Liver (tissue), 8 donors: ENCODE measurements at regions not wholly inside any gene's neighbourhood (a gene's known extent, or its start where the extent isn't known, plus 50 kb on each side); places are given as distances from the start of the nearest gene placed in this dataset.

Source experiments
- DNase-seq: peaks from one replicate; pipeline ENCODE4 v3.0.0-alpha.2; 2017; ENCODE audit warnings: low spot score
- H3K27ac ChIP-seq, 2 donors: one replicate each; pipeline ENCODE4 v1.7.0; 2013; ENCODE audit warnings: inconsistent platforms in 2 of 2, low read length in 2 of 2, control low read depth in 1 of 2, low read depth in 1 of 2, mild to moderate bottlenecking in 1 of 2
- H3K27me3 ChIP-seq, 4 donors: one replicate each; pipeline versions ENCODE4 v1.6.1 to v1.7.0; 2013; ENCODE audit warnings: low read length in 3 of 4, inconsistent platforms in 1 of 4, mild to moderate bottlenecking in 1 of 4, moderate library complexity in 1 of 4; ENCODE audit not compliant: control insufficient read depth in 4 of 4, insufficient read depth in 4 of 4
- H3K36me3 ChIP-seq, 4 donors: one replicate each; pipeline versions ENCODE4 v1.6.1 to v1.7.0; 2013; ENCODE audit warnings: low read length in 3 of 4, mild to moderate bottlenecking in 3 of 4, low read depth in 1 of 4, moderate library complexity in 1 of 4; ENCODE audit not compliant: control insufficient read depth in 4 of 4, insufficient read depth in 3 of 4
- H3K4me1 ChIP-seq, 4 donors: one replicate each; pipeline versions ENCODE4 v1.6.1 to v1.7.0; 2013; ENCODE audit warnings: low read length in 3 of 4, mild to moderate bottlenecking in 3 of 4, moderate library complexity in 1 of 4; ENCODE audit not compliant: control insufficient read depth in 4 of 4, insufficient read depth in 4 of 4
- H3K4me3 ChIP-seq, 3 donors: one replicate each; pipeline versions ENCODE4 v1.6.1 to v1.7.0; 2013; ENCODE audit warnings: low read length in 3 of 3, control low read depth in 1 of 3, low read depth in 1 of 3, mild to moderate bottlenecking in 1 of 3
- H3K9ac ChIP-seq, 2 donors: one replicate each; pipeline ENCODE4 v1.7.0; 2013; ENCODE audit warnings: low read length in 2 of 2, mild to moderate bottlenecking in 2 of 2, moderate library complexity in 2 of 2, control low read depth in 1 of 2, low read depth in 1 of 2
- H3K9me3 ChIP-seq, 4 donors: one replicate each; pipeline versions ENCODE4 v1.6.1 to v1.7.0; 2013; ENCODE audit warnings: low read length in 3 of 4; ENCODE audit not compliant: control insufficient read depth in 4 of 4
- CTCF ChIP-seq: fragments of 150-350 bp; IDR thresholded peaks from 2 replicates; pipeline ENCODE4 v1.5.1; 2017; ENCODE audit warnings: improper control_type of control experiment, low read depth, low read length; ENCODE audit not compliant: missing input control
- EGR1 ChIP-seq, 2 donors: IDR thresholded peaks; 2 replicates each; pipeline ENCODE4 v1.6.1; 2016 to 2018; ENCODE audit warnings: antibody characterized with exemption in 2 of 2, low read depth in 2 of 2
- FOXA1 ChIP-seq: IDR thresholded peaks from 2 replicates; pipeline ENCODE4 v1.6.1; 2016; ENCODE audit warnings: antibody characterized with exemption
- GABPA ChIP-seq, 2 donors: IDR thresholded peaks in 1 of 2; conservative IDR thresholded peaks in 1 of 2; 2 replicates each; pipeline ENCODE4 v1.6.1; 2016; ENCODE audit warnings: antibody characterized with exemption in 2 of 2, mild to moderate bottlenecking in 1 of 2, moderate library complexity in 1 of 2
- HNF4A ChIP-seq, 2 donors: conservative IDR thresholded peaks; 2 replicates each; pipeline ENCODE4 v1.6.1; 2016; ENCODE audit warnings: antibody characterized with exemption in 2 of 2, mild to moderate bottlenecking in 2 of 2
- HNF4G ChIP-seq: IDR thresholded peaks from 2 replicates; pipeline ENCODE4 v1.6.1; 2016; ENCODE audit warnings: antibody characterized with exemption
- JUND ChIP-seq, 2 donors: IDR thresholded peaks; 2 replicates each; pipeline ENCODE4 v1.6.1; 2016; ENCODE audit warnings: antibody characterized with exemption in 2 of 2
- NR2F2 ChIP-seq: IDR thresholded peaks from 2 replicates; pipeline ENCODE4 v1.6.1; 2016; ENCODE audit warnings: antibody characterized with exemption
- RAD21 ChIP-seq, 2 donors: IDR thresholded peaks; 2 replicates each; pipeline ENCODE4 v1.6.1; 2016; ENCODE audit warnings: antibody characterized with exemption in 2 of 2, mild to moderate bottlenecking in 2 of 2
- REST ChIP-seq: IDR thresholded peaks from 2 replicates; pipeline ENCODE4 v1.6.1; 2016; ENCODE audit warnings: antibody characterized with exemption, mild to moderate bottlenecking
- RXRA ChIP-seq, 2 donors: IDR thresholded peaks; 2 replicates each; pipeline ENCODE4 v1.6.1; 2017 to 2018; ENCODE audit warnings: antibody characterized with exemption in 2 of 2, mild to moderate bottlenecking in 1 of 2
- SP1 ChIP-seq: IDR thresholded peaks from 2 replicates; pipeline ENCODE4 v1.6.1; 2018; ENCODE audit warnings: antibody characterized with exemption, mild to moderate bottlenecking
- TAF1 ChIP-seq: conservative IDR thresholded peaks from 2 replicates; pipeline ENCODE4 v1.6.1; 2016; ENCODE audit warnings: antibody characterized with exemption, mild to moderate bottlenecking
- YY1 ChIP-seq: IDR thresholded peaks from 2 replicates; pipeline ENCODE4 v1.6.1; 2016; ENCODE audit warnings: antibody characterized with exemption, mild to moderate bottlenecking
- WGBS: extraction: QIAGEN DNeasy Blood & Tissue Kit; methylation state at CpG from one replicate; pipeline ENCODE4 v1.1.7; 2013; 5-methylcytosine and 5-hydroxymethylcytosine counted together
- TF ChIP-seq, protein P1 (sequence below): IDR thresholded peaks from 2 replicates; pipeline ENCODE4 v1.6.1; 2016; ENCODE audit warnings: antibody characterized with exemption
- TF ChIP-seq, protein P2 (sequence below): IDR thresholded peaks from 2 replicates; pipeline ENCODE4 v1.6.1; 2016; ENCODE audit warnings: antibody characterized with exemption
- donor health status: healthy.
- donor health status: healthy.
- donor health status: healthy.
- donor health status: healthy.
- donor health status: healthy.

DNA sequence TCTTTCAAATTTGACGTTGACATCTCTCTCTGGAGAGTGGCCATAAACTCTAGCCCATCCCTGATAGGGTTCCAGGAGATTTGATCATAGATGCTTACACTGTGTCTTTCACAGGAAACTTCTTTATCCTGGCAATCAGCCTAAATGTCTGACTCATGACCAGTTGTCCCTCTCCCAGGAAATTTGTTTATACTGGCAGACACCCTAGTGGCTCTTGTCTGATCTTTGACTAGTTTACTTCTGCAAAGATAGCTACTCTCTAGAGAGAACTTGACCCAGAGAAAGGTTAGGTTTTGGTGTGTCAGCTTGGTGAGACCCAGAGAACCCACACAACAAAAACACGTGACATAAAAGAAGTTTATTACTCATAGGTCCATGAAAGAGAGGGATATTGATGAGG, 509.8 kb downstream of the CENPC start:
- Histone ChIP-seq H3K27me3 (no peaks in the 10 kb centered on the region), H3K36me3 (no peaks in the 10 kb centered on the region), H3K9ac (no peak overlapping the region), H3K27ac (no peak overlapping the region), H3K4me1 (peaks cover 0 to 2% (median 0%) of the 10 kb centered on the region in 4 donors), H3K9me3 (no peaks in the 10 kb centered on the region), H3K4me3 (no peak overlapping the region)
- no peak for DNase-seq
- 9% methylated on average over 2 of the region's 2 CpGs for WGBS
- TF ChIP-seq, protein P1, sequence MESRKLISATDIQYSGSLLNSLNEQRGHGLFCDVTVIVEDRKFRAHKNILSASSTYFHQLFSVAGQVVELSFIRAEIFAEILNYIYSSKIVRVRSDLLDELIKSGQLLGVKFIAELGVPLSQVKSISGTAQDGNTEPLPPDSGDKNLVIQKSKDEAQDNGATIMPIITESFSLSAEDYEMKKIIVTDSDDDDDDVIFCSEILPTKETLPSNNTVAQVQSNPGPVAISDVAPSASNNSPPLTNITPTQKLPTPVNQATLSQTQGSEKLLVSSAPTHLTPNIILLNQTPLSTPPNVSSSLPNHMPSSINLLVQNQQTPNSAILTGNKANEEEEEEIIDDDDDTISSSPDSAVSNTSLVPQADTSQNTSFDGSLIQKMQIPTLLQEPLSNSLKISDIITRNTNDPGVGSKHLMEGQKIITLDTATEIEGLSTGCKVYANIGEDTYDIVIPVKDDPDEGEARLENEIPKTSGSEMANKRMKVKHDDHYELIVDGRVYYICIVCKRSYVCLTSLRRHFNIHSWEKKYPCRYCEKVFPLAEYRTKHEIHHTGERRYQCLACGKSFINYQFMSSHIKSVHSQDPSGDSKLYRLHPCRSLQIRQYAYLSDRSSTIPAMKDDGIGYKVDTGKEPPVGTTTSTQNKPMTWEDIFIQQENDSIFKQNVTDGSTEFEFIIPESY: no peak
- TF ChIP-seq REST: no peak
- TF ChIP-seq NR2F2: no peak
- peak; percentile 62 to 73 for TF ChIP-seq JUND (IDR thresholded peaks at IDR 0.05)
- peak in 1 of 2 donors; percentile 23 for TF ChIP-seq HNF4A (conservative IDR thresholded peaks at IDR 0.05)
- no peak for TF ChIP-seq TAF1
- TF ChIP-seq RXRA (IDR thresholded peaks at IDR 0.05): peak in 1 of 2 donors; percentile 30
- no peak for TF ChIP-seq YY1
- TF ChIP-seq SP1: no peak
- TF ChIP-seq RAD21 (IDR thresholded peaks at IDR 0.05): peak in 1 of 2 donors; percentile 8
- TF ChIP-seq HNF4G: no peak

GRCh38 chr4:67030636-67031035, 514.7 kb downstream of the CENPC start:
- H3K4me1 ChIP-seq: no peaks in the 10 kb centered on the region
- no peaks in the 10 kb centered on the region for H3K27me3 ChIP-seq
- DNase-seq: no peak

More at GRCh38 chr4:67030636-67031035, 514.7 kb downstream of the CENPC start:
- no peak overlapping the region for H3K9ac ChIP-seq
- no peak for TF ChIP-seq HNF4G
- TF ChIP-seq REST: no peak
- TF ChIP-seq RXRA (IDR thresholded peaks at IDR 0.05): no peak
- no peak for TF ChIP-seq GABPA (IDR thresholded peaks at IDR 0.05 in 1 of 2, conservative IDR thresholded peaks at IDR 0.05 in 1 of 2)
- no peak for TF ChIP-seq CTCF
- TF ChIP-seq HNF4A (conservative IDR thresholded peaks at IDR 0.05): no peak
- no peak for TF ChIP-seq JUND (IDR thresholded peaks at IDR 0.05)
- TF ChIP-seq EGR1 (IDR thresholded peaks at IDR 0.05; ENCODE audit: low read depth in 2 of 2): no peak
- TF ChIP-seq, protein P2, sequence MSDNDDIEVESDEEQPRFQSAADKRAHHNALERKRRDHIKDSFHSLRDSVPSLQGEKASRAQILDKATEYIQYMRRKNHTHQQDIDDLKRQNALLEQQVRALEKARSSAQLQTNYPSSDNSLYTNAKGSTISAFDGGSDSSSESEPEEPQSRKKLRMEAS: no peak
- no peak for TF ChIP-seq TAF1
- no peak for TF ChIP-seq NR2F2
- no peak for TF ChIP-seq FOXA1
- no peaks in the 10 kb centered on the region for H3K36me3 ChIP-seq
- H3K9me3 ChIP-seq: no peaks in the 10 kb centered on the region
- no peak overlapping the region for H3K27ac ChIP-seq
- no peak overlapping the region for H3K4me3 ChIP-seq
